ENCODE measurements at regions not wholly inside any gene's neighbourhood (a gene's known extent, or its start where the extent isn't known, plus 50 kb on each side); places are given as distances from the start of the nearest gene placed in this dataset.

GRCh38 chr13:69410761-69411160 is 696.9 kb upstream of the ATXN8OS start:
- DNase-seq (ENCODE audit: low read depth): no peak
- H3K4me3 ChIP-seq (ENCODE audit: low read length): no peak overlapping the region
- TF ChIP-seq CTCF (IDR thresholded peaks at IDR 0.05; ENCODE audit: insufficient read depth, low read depth, low read length, missing control alignments): no peak

- TF ChIP-seq CTCF (IDR thresholded peaks at IDR 0.05; ENCODE audit: insufficient read depth, low read depth, low read length, missing control alignments): no peak
- DNase-seq (ENCODE audit: low read depth): no peak
- H3K4me3 ChIP-seq (ENCODE audit: low read length): no peak overlapping the region
Measured at GRCh38 chr13:69391756-69392155, 715.9 kb upstream of the ATXN8OS start.

GRCh38 chr13:69389899-69390298 is 717.7 kb upstream of the ATXN8OS start:
- peak; percentile 9 for DNase-seq (ENCODE audit: low read depth)

GRCh38 chr13:69373747-69374425 is 733.7 kb upstream of the ATXN8OS start:
- TF ChIP-seq CTCF (IDR thresholded peaks at IDR 0.05; ENCODE audit: insufficient read depth, low read depth, low read length, missing control alignments): no peak
- DNase-seq (ENCODE audit: low read depth): no peak
- no peak overlapping the region for H3K4me3 ChIP-seq (ENCODE audit: low read length)

More at GRCh38 chr13:69389899-69390298, 717.7 kb upstream of the ATXN8OS start:
- no peak for TF ChIP-seq CTCF (IDR thresholded peaks at IDR 0.05; ENCODE audit: insufficient read depth, low read depth, low read length, missing control alignments)
- H3K4me3 ChIP-seq (ENCODE audit: low read length): no peak overlapping the region

GRCh38 chr13:69363360-69363759 is 744.3 kb upstream of the ATXN8OS start:
- DNase-seq (ENCODE audit: low read depth): no peak
- no peak for TF ChIP-seq CTCF (IDR thresholded peaks at IDR 0.05; ENCODE audit: insufficient read depth, low read depth, low read length, missing control alignments)
- no peak overlapping the region for H3K4me3 ChIP-seq (ENCODE audit: low read length)

GRCh38 chr13:69331245-69331644 is 776.4 kb upstream of the ATXN8OS start:
- no peak for TF ChIP-seq CTCF (IDR thresholded peaks at IDR 0.05; ENCODE audit: insufficient read depth, low read depth, low read length, missing control alignments)
- DNase-seq (ENCODE audit: low read depth): no peak
- no peak overlapping the region for H3K4me3 ChIP-seq (ENCODE audit: low read length)

Measured in epithelial cell of esophagus (primary cell).